NB4 (cell line): ENCODE measurements at regions not wholly inside any gene's neighbourhood (a gene's known extent, or its start where the extent isn't known, plus 50 kb on each side); places are given as distances from the start of the nearest gene placed in this dataset.

Experiments used
- DNase-seq: peaks from one replicate; pipeline ENCODE4 v3.0.0; 2010; ENCODE audit warnings: low read depth
- H3K4me3 ChIP-seq: one replicate; pipeline ENCODE4 v1.5.1; 2011; ENCODE audit warnings: mild to moderate bottlenecking, low read depth, low read length, moderate library complexity
- CTCF ChIP-seq: IDR thresholded peaks from one replicate; pipeline ENCODE4 v1.5.1; 2012; ENCODE audit warnings: low read depth, low read length
- MAX ChIP-seq: IDR thresholded peaks from 2 replicates; pipeline ENCODE4 v1.6.1; 2011; ENCODE audit warnings: low read depth, low read length
- MYC ChIP-seq: IDR thresholded peaks from 2 replicates; pipeline ENCODE4 v1.6.1; 2011; ENCODE audit warnings: low read depth, low read length
- POLR2A ChIP-seq: IDR thresholded peaks from 2 replicates; pipeline ENCODE4 v1.6.1; 2011; ENCODE audit warnings: mild to moderate bottlenecking; ENCODE audit not compliant: insufficient read length; ENCODE audit errors: extremely low read depth

DNA sequence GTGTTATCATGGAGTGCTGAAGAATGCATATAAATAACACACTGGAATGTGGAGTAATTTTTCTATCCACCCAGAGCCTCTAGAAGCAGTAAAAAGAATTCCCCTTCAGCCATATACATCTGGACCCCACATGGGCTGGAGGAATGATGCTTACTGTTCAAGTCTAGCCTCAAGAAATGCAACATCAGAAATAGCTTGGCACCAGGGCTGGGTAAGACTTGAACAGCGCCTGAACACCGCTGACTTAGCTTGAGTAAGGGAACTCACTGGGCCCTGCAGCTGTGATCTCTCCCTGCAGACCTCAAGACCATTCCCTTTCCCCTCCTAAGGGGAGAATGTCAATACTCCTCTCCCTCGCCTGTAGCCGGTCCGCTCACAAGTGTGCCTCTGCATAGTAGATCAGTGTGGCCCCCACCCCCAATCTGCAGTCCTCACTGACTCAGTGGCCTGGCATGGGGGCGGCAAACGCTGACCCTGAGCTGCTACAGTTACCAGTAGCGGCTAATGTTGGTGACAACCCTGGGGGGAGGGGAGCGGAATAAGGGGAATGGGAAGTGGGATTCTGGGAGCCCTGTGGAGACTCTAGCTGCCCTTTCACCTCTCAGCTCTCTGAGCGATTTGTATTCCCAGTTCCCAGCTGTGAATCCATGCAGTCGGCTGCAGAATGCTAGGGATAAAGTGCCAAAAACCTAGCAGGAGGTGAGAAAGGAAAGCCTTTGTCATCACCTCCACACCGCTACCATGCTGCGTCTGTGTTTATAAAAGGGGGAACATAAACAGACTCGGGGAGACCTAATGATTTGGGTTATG, 483.9 kb downstream of the DISC1 start:
- H3K4me3 ChIP-seq, result no peak overlapping the region
- TF ChIP-seq POLR2A (no peak), MYC (no peak), MAX (no peak), CTCF (no peak)

GRCh38 chr1:232109391-232109790, 482.8 kb downstream of the DISC1 start:
- no peak for TF ChIP-seq MAX
- TF ChIP-seq POLR2A, result no peak
- no peak for TF ChIP-seq MYC
- TF ChIP-seq CTCF, result no peak
- H3K4me3 ChIP-seq, result no peak overlapping the region
- DNase-seq, result no peak

More for the DNA sequence above, 483.9 kb downstream of the DISC1 start:
- DNase-seq, result no peak

DNA sequence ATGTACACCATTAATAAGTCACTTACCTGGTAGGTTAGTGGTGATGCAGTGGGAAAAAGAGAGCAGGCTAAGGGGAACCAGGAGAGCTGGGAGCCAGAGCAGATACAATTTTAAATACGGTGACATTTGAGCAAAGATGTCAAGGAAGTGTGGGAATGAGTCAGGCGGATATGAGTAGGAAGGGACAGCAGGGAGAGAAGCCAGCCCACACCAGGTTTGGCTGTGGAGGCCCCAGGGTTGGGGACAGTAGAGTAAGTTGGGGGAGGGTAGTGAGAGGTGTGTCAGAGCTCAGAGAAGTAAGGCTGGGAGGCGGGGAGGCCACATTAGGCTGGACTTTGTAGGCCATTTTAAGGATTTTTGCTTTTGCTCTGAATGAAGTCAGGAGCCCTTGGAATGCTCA, 482.0 kb downstream of the DISC1 start:
- H3K4me3 ChIP-seq, result no peak overlapping the region
- TF ChIP-seq MYC, result no peak
- TF ChIP-seq POLR2A, result no peak
- no peak for TF ChIP-seq CTCF
- no peak for TF ChIP-seq MAX
- no peak for DNase-seq

DNA sequence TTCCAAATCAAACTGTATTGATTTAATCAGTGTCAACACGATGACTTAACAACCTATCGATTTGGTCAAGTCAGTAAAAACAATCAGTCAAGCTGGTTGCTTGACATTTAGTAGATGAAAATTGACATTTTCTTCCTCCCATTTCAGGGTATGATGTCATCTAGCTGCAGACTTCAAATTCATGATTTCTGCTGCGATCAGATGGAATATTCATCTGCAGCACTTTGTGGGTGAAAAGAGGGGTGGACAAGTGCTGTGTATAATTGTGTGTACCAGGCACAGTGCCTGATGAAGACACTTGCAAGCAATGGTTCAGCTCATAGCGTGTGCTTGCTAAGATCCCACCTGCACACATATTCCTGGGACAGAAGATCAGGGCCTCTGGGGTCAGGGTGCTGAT, 479.8 kb downstream of the DISC1 start:
- DNase-seq, result no peak
- TF ChIP-seq MAX (no peak), POLR2A (no peak), CTCF (no peak), MYC (no peak)
- no peak overlapping the region for H3K4me3 ChIP-seq

- TF ChIP-seq MYC (no peak), POLR2A (no peak), MAX (no peak), CTCF (no peak)
- DNase-seq, result no peak
- H3K4me3 ChIP-seq, result no peak overlapping the region
Measured at GRCh38 chr1:232105561-232105960, 479.0 kb downstream of the DISC1 start.

DNA sequence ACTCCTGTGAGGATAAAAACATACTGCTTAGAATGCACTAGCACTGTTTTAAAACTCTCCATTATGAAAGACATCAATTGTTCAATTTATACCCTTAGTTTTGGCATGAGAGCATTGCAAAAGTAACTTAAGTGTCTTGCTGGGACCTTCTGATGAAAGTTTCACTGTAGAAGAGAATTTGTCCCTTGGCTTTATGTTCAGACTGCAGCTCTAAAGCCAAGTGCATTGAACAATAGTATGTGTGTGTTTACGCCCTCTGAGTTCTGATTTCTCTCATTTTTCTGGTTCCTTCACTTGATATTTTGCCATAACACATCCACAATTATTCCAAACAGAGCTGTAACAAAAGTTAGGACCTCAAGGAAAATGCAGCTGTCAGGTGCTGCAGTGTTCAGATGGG, 474.6 kb downstream of the DISC1 start:
- no peak for DNase-seq
- TF ChIP-seq POLR2A (no peak), CTCF (no peak), MAX (no peak), MYC (no peak)

More for the DNA sequence above, 474.6 kb downstream of the DISC1 start:
- H3K4me3 ChIP-seq, result no peak overlapping the region
